ENCODE measurements at regions not wholly inside any gene's neighbourhood (a gene's known extent, or its start where the extent isn't known, plus 50 kb on each side); places are given as distances from the start of the nearest gene placed in this dataset.
A peak's percentile ranks its signal among the peaks of the same experiment; 100 is the strongest.

DNA sequence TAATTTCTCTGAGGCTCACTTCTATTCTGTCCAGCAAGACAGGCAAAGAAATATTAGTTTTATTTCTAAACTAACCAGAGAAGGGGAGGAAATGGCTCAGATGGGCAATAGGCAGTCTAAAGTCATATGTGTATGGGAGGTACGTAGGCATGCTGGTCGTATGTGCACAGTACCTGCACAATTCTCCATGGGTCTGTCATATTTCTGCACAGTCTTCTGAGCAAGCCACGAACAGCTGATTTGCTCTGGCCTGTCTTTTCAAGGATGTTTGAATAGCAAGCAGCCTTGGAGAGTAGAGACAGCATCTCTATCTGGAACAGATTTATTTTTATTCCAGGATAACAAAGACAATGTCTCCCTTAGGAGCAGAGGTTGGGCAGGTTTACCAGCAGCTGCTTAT, 92.1 kb downstream of the SLC25A47 start:
- TF ChIP-seq, protein P1, sequence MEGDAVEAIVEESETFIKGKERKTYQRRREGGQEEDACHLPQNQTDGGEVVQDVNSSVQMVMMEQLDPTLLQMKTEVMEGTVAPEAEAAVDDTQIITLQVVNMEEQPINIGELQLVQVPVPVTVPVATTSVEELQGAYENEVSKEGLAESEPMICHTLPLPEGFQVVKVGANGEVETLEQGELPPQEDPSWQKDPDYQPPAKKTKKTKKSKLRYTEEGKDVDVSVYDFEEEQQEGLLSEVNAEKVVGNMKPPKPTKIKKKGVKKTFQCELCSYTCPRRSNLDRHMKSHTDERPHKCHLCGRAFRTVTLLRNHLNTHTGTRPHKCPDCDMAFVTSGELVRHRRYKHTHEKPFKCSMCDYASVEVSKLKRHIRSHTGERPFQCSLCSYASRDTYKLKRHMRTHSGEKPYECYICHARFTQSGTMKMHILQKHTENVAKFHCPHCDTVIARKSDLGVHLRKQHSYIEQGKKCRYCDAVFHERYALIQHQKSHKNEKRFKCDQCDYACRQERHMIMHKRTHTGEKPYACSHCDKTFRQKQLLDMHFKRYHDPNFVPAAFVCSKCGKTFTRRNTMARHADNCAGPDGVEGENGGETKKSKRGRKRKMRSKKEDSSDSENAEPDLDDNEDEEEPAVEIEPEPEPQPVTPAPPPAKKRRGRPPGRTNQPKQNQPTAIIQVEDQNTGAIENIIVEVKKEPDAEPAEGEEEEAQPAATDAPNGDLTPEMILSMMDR (IDR thresholded peaks at IDR 0.05; ENCODE audit: unreplicated experiment) = no peak
- no peaks in the 10 kb centered on the region for H3K9me3 Mint-ChIP-seq (ENCODE audit: unreplicated experiment)
- no peaks in the 10 kb centered on the region for H3K27me3 Mint-ChIP-seq (ENCODE audit: unreplicated experiment)
- no peak overlapping the region for H3K27ac Mint-ChIP-seq (ENCODE audit: unreplicated experiment)
- no peak overlapping the region for H3K4me3 Mint-ChIP-seq (ENCODE audit: unreplicated experiment)
- H3K4me1 Mint-ChIP-seq (ENCODE audit: unreplicated experiment) = no peaks in the 10 kb centered on the region
- peaks cover 3% of the 10 kb centered on the region for H3K36me3 Mint-ChIP-seq (ENCODE audit: low read depth, unreplicated experiment)
- DNase-seq (ENCODE audit: low spot score) = no peak

DNA sequence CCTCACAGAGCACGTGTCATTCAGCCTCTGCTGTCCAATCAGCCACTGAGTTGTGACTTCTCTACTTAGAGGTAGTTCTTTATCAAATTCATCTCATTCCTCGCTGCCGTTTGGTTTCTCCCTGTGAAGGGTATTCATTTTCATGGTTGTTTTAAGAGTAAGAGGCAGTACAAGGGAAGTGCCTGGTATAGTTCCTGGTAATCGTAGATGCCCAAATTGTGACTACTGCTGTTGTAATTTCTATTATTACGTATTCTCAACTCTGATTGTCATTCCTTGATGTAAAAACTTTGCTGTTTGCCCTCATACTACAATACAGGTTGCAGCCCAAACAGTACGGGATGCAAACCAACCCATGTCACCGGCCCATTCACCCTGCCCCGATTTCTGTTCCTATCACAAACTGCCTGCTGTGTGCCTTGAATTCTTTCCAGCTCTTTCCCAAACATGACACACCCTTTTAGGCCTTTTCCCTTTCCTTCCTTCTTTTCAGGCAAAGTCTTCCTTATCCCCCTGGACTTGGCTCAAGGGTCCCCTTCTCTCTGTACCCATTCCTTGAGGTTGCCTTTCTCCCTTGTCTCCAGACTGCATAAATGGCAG, 93.0 kb downstream of the SLC25A47 start:
- H3K36me3 Mint-ChIP-seq (ENCODE audit: low read depth, unreplicated experiment) = peaks cover 3% of the 10 kb centered on the region
- no peaks in the 10 kb centered on the region for H3K27me3 Mint-ChIP-seq (ENCODE audit: unreplicated experiment)
- TF ChIP-seq, protein P1 (IDR thresholded peaks at IDR 0.05; ENCODE audit: unreplicated experiment) = no peak
- no peak overlapping the region for H3K4me3 Mint-ChIP-seq (ENCODE audit: unreplicated experiment)
- H3K4me1 Mint-ChIP-seq (ENCODE audit: unreplicated experiment) = no peaks in the 10 kb centered on the region
- peak overlapping the region; percentile 6 for H3K27ac Mint-ChIP-seq (ENCODE audit: unreplicated experiment)
- H3K9me3 Mint-ChIP-seq (ENCODE audit: unreplicated experiment) = no peaks in the 10 kb centered on the region
- no peak for DNase-seq (ENCODE audit: low spot score)

DNA sequence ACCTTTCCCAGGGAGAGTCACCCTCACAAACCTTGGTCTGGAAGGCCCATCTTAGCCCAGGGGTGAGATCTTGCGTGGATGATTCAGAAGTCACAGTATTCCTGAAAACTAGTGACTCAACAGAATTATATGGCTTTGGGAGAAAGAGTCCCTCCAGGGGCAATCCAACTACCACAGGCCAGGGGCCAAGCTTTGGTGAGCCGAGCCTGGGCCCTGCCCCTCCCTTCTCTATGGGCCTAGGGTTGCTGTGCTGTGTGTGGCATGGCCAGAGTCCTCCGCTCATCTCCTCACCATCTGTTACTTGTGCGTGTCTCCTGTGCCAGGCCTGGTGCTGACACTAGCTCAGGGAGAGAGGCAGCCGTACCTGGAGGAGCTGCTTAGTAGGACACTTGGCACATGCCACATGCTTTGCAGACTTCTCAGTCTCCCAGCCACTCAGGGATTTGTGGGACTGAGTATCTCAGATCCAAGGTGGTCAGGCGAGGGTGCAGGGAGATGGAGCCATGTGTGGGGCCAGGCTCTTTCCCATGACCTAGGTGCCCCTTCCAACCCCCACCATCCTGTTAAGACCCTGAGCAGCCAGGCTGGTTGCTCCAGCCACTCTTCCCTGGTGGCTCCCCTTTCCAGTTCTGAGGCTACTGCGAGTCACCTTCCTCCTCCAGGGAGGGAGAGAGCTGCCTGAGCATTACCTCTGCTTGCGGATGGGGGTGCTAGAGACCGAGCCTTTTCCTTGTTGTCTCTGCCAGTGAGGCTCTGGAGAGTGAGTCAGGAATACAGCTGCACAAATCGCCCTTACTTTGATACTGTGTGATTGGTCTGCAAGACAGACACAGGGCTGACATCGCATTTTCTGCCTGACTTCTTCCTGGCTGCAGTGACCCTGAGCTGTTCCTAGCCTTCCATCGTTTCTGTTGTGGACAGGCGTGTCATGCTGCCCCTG, 94.1 kb downstream of the SLC25A47 start:
- H3K36me3 Mint-ChIP-seq (ENCODE audit: low read depth, unreplicated experiment) = peaks cover 3% of the 10 kb centered on the region
- no peak overlapping the region for H3K27ac Mint-ChIP-seq (ENCODE audit: unreplicated experiment)
- no peaks in the 10 kb centered on the region for H3K4me1 Mint-ChIP-seq (ENCODE audit: unreplicated experiment)
- no peaks in the 10 kb centered on the region for H3K9me3 Mint-ChIP-seq (ENCODE audit: unreplicated experiment)
- H3K4me3 Mint-ChIP-seq (ENCODE audit: unreplicated experiment) = no peak overlapping the region
- peak; percentile 73 for DNase-seq (ENCODE audit: low spot score)
- TF ChIP-seq, protein P1 (IDR thresholded peaks at IDR 0.05; ENCODE audit: unreplicated experiment) = peak; percentile 25
- H3K27me3 Mint-ChIP-seq (ENCODE audit: unreplicated experiment) = no peaks in the 10 kb centered on the region

DNA sequence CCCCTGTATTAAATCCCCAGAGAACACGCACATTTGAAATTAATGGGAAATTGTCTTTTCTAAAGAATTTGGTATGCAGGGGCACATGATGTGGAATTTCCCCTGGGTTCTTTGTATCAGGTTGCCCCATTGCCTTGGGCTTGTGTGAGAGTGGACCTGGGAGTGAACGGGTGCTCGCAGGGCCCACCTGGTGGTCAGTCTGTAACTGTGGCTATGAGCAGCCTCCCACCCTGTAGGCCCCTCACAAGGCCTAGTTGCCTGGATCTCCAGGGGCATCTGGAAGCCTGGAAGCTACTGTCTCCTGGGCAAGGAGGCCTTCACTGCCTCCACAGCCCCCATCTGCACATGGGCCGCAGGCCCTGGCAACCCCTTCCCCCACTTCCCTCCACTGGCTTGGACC, 96.7 kb downstream of the SLC25A47 start:
- Mint-ChIP-seq H3K36me3 (ENCODE audit: low read depth, unreplicated experiment) (peaks cover 3% of the 10 kb centered on the region), H3K4me1 (ENCODE audit: unreplicated experiment) (peaks cover 1% of the 10 kb centered on the region), H3K27ac (ENCODE audit: unreplicated experiment) (no peak overlapping the region), H3K4me3 (ENCODE audit: unreplicated experiment) (no peak overlapping the region), H3K9me3 (ENCODE audit: unreplicated experiment) (no peaks in the 10 kb centered on the region), H3K27me3 (ENCODE audit: unreplicated experiment) (no peaks in the 10 kb centered on the region)
- TF ChIP-seq, protein P1 (IDR thresholded peaks at IDR 0.05; ENCODE audit: unreplicated experiment) = peak; percentile 14
- DNase-seq (ENCODE audit: low spot score) = peak; percentile 21

Data from endothelial cell (in vitro differentiated cells).